Lung (tissue), 11 donors: ENCODE measurements at regions not wholly inside any gene's neighbourhood (a gene's known extent, or its start where the extent isn't known, plus 50 kb on each side); places are given as distances from the start of the nearest gene placed in this dataset.
"Not testable (repeated sequence)": the region's sequence is repeated elsewhere in the genome, so short reads cannot be mapped to it uniquely, and the experiment has no call there.

ENCODE experiments used
- ATAC-seq: fragments of 200-7000 bp; cut with Tn5 transposase; one replicate; pipeline ENCODE4 v1.9.1; 2020; ENCODE audit warnings: moderate number of reproducible peaks; ENCODE audit not compliant: insufficient read depth, low FRiP score
- DNase-seq, 3 donors: peaks; one replicate each; pipeline ENCODE4 v3.0.0-alpha.2; 2013 to 2017
- H3K27ac ChIP-seq, 2 donors: one replicate each; pipeline ENCODE4 v1.5.1; 2013; ENCODE audit warnings: mild to moderate bottlenecking in 2 of 2, moderate library complexity in 2 of 2, control low read depth in 1 of 2, inconsistent platforms in 1 of 2, low read depth in 1 of 2, low read length in 1 of 2
- H3K27me3 ChIP-seq, 3 donors: one replicate each; pipeline ENCODE4 v1.5.1; 2013; ENCODE audit warnings: low read length in 2 of 3; ENCODE audit not compliant: control insufficient read depth in 3 of 3, insufficient read depth in 3 of 3
- H3K36me3 ChIP-seq, 4 donors: one replicate each; pipeline ENCODE4 v1.5.1; 2013; ENCODE audit warnings: low read length in 4 of 4, mild to moderate bottlenecking in 1 of 4, moderate library complexity in 1 of 4; ENCODE audit not compliant: control insufficient read depth in 4 of 4, insufficient read depth in 4 of 4
- H3K4me1 ChIP-seq, 5 donors: one replicate each; pipeline ENCODE4 v1.5.1; 2013; ENCODE audit warnings: low read length in 5 of 5, mild to moderate bottlenecking in 2 of 5, moderate library complexity in 1 of 5; ENCODE audit not compliant: control insufficient read depth in 5 of 5, insufficient read depth in 5 of 5
- H3K4me3 ChIP-seq: one replicate; pipeline ENCODE4 v1.5.1; 2013; ENCODE audit warnings: mild to moderate bottlenecking, control low read depth, moderate library complexity
- H3K9ac ChIP-seq, 2 donors: one replicate each; pipeline ENCODE4 v1.5.1; 2013; ENCODE audit warnings: low read length in 2 of 2, control low read depth in 1 of 2; ENCODE audit not compliant: insufficient read depth in 1 of 2
- H3K9me3 ChIP-seq, 4 donors: one replicate each; pipeline ENCODE4 v1.5.1; 2013; ENCODE audit warnings: low read length in 3 of 4, mild to moderate bottlenecking in 1 of 4, moderate library complexity in 1 of 4; ENCODE audit not compliant: control insufficient read depth in 4 of 4, insufficient read depth in 3 of 4
- WGBS, 2 donors: extraction: QIAGEN DNeasy Blood & Tissue Kit; methylation state at CpG; one replicate each; pipeline ENCODE4 v1.1.7; 2013; 5-methylcytosine and 5-hydroxymethylcytosine counted together
- TF ChIP-seq, protein P1 (sequence below): IDR thresholded peaks from 2 replicates; pipeline ENCODE4 v1.5.1; 2012; ENCODE audit warnings: mild to moderate bottlenecking; ENCODE audit errors: control extremely low read depth, extremely low read depth
- donor health status: control.
- donor health status: control.
- donor health status: Bipolar disorder and iron deficiency.
- donor health status: healthy.
- donor health status: DM: yes; HTN: yes; CAD: no.

DNA sequence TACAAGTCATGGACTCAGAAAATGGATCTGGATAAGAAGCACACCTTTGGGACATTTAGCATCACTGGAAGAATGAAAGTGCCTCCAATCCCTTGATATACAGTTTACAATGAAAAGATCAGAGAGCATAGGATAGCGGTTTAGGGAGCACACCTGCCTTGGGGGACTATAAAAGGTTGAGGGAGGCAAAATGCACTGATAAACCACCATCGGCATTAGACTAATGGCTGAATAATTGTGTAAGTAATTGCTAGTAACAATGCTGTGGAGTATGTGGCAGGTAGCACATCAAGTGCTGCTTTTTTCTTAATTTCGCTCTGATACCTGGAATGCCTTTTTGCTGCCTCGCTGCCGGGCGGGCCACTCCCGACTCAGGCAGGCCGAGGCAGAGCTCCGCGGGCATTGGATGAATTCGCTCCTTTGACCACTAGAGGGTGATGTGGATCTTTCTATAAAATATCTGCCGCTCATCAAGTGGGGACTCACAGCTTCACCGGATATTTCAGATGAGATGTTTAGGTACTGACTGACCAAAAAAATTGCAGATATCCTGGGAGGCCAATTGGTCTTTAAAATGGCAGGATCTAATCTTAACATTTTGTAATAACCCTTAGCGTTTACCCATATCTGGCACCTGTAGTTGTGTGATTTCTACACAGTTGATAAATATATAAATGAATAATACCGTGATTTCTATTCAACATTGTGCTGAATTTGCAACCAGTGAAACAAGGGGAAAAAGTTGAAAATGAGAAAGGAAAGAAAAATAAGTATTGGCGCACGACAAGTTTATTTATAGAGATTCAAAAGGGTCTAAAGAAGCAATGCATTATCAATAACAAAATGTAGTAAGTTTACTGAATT is 116.8 kb upstream of the PRSS1 start:
- DNase-seq (peak; percentile 47 to 61 (median 60)), ATAC-seq (no peak)

DNA sequence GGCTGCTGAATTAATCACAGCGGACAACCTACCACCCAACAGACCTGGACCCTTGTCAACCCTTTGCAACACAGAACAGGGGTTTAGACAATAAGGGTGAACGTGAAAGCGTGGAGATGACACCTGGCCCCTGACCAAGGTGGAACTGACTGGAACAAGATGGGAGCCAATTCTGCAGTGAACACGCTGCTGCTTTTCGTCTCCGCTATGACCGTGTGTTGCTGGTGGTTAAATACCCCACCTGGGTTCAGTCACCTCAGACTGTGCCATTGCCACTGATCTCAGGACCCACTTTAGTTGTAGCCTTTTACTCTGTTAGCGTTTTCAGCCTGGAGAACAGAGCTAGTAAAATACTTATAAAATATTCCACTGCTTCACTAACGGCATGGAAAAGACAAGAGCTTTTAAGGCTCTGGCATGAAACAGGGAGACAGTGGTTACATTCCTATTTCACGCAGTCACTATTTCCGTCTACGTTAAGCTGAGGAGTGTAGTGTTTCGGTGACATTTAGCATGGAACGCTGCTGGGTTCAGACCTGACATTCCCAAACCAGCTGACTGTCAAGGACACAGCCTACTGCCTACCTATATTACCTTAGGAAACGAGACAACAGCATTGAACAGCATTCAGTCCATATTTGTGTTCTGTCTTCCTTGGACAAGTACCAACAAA is 119.5 kb upstream of the PRSS1 start:
- H3K9ac ChIP-seq: no peak overlapping the region
- ATAC-seq: no peak
- WGBS, 2 donors: 75 to 87% methylated on average over 15 of the region's 15 CpGs
- H3K36me3 ChIP-seq: no peaks in the 10 kb centered on the region
- no peaks in the 10 kb centered on the region for H3K4me1 ChIP-seq
- no peak overlapping the region for H3K4me3 ChIP-seq
- TF ChIP-seq, protein P1, sequence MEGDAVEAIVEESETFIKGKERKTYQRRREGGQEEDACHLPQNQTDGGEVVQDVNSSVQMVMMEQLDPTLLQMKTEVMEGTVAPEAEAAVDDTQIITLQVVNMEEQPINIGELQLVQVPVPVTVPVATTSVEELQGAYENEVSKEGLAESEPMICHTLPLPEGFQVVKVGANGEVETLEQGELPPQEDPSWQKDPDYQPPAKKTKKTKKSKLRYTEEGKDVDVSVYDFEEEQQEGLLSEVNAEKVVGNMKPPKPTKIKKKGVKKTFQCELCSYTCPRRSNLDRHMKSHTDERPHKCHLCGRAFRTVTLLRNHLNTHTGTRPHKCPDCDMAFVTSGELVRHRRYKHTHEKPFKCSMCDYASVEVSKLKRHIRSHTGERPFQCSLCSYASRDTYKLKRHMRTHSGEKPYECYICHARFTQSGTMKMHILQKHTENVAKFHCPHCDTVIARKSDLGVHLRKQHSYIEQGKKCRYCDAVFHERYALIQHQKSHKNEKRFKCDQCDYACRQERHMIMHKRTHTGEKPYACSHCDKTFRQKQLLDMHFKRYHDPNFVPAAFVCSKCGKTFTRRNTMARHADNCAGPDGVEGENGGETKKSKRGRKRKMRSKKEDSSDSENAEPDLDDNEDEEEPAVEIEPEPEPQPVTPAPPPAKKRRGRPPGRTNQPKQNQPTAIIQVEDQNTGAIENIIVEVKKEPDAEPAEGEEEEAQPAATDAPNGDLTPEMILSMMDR: no peak
- DNase-seq: no peak
- no peak overlapping the region for H3K27ac ChIP-seq
- H3K27me3 ChIP-seq: peaks cover 0 to 29% (median 0%) of the 10 kb centered on the region in 3 donors
- no peaks in the 10 kb centered on the region for H3K9me3 ChIP-seq

More for the DNA sequence above, 116.8 kb upstream of the PRSS1 start:
- TF ChIP-seq, protein P1: peak; percentile 59
- no peak overlapping the region for H3K9ac ChIP-seq
- H3K36me3 ChIP-seq: no peaks in the 10 kb centered on the region
- H3K27me3 ChIP-seq: peaks cover 0 to 29% (median 0%) of the 10 kb centered on the region in 3 donors
- H3K4me1 ChIP-seq: no peaks in the 10 kb centered on the region
- H3K27ac ChIP-seq: no peak overlapping the region
- no peaks in the 10 kb centered on the region for H3K9me3 ChIP-seq
- H3K4me3 ChIP-seq: no peak overlapping the region
- WGBS, 2 donors: 28 to 29% methylated on average over 17 of the region's 17 CpGs

DNA sequence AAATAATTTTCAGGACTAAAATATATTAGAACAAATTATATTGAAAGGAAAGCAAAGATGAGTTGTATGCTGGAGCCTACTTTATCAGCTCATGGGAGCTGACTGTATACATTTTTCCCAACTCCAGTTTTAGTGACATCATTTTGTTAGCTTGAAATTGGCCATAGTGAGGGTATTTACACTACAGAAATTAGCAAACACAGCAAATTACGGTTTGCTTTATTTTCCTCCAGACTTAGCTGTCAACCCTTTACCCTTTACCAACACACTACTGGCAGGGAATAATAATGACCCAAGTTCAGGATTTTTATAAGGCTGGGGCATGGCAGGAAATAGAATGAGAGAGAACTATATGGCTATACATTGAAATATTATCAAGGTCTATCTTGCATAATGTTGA is 120.3 kb upstream of the PRSS1 start:
- H3K36me3 ChIP-seq: no peaks in the 10 kb centered on the region
- 68 to 87% methylated on average over 1 of the region's 1 CpG for WGBS, 2 donors

DNA sequence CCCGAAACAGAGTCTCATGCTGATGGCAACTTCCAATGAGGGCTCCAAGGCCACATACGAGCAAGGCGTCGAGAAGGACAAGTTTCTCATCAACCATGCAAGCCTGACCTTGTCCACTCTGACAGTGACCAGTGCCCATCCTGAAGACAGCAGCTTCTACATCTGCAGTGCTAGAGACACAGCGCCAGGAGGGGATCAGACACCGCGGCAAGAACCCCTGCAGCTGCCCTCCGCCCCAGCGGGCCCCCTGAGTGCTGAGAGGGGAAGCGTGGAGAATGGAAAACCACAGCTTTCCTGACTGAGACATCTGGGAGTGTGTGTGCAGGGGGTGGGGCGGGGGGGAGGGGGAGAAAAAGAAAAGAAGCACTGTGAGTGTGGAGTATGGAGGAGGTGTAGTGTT is 122.0 kb upstream of the PRSS1 start:
- not testable (repeated sequence) for H3K9ac ChIP-seq, H3K36me3 ChIP-seq, H3K27ac ChIP-seq, DNase-seq, H3K9me3 ChIP-seq, ATAC-seq, H3K4me3 ChIP-seq, H3K4me1 ChIP-seq
- WGBS, 2 donors: 25 to 64% methylated on average over 11 of the region's 11 CpGs
- peaks cover 0 to 27% (median 0%) of the 10 kb centered on the region in 3 donors for H3K27me3 ChIP-seq

More for the DNA sequence above, 120.3 kb upstream of the PRSS1 start:
- H3K27me3 ChIP-seq: peaks cover 0 to 29% (median 0%) of the 10 kb centered on the region in 3 donors
- no peak overlapping the region for H3K9ac ChIP-seq
- no peaks in the 10 kb centered on the region for H3K9me3 ChIP-seq
- H3K27ac ChIP-seq: no peak overlapping the region
- TF ChIP-seq, protein P1: no peak
- DNase-seq: no peak
- no peaks in the 10 kb centered on the region for H3K4me1 ChIP-seq
- ATAC-seq: no peak
- no peak overlapping the region for H3K4me3 ChIP-seq
